ENCODE measurements at regions not wholly inside any gene's neighbourhood (a gene's known extent, or its start where the extent isn't known, plus 50 kb on each side); places are given as distances from the start of the nearest gene placed in this dataset.

GRCh38 chr12:92259696-92260251, 114.1 kb upstream of the BTG1 start:
- TF ChIP-seq ZFP41 (tag by site-specific recombination; IDR thresholded peaks at IDR 0.05; ENCODE audit: borderline replicate concordance) (no peak), KLF10 (tag by site-specific recombination; IDR thresholded peaks at IDR 0.05) (no peak), ZFP69B (tag by site-specific recombination; IDR thresholded peaks at IDR 0.05) (no peak), ZFP37 (tag by site-specific recombination; IDR thresholded peaks at IDR 0.05) (no peak), ZNF600 (tag by site-specific recombination; IDR thresholded peaks at IDR 0.05) (no peak), ZNF248 (tag by site-specific recombination; IDR thresholded peaks at IDR 0.05) (no peak), ZNF830 (tag by site-specific recombination; IDR thresholded peaks at IDR 0.05; ENCODE audit: low read depth) (no peak), PATZ1 (tag by site-specific recombination; IDR thresholded peaks at IDR 0.05) (no peak)
- TF ChIP-seq, protein P1, sequence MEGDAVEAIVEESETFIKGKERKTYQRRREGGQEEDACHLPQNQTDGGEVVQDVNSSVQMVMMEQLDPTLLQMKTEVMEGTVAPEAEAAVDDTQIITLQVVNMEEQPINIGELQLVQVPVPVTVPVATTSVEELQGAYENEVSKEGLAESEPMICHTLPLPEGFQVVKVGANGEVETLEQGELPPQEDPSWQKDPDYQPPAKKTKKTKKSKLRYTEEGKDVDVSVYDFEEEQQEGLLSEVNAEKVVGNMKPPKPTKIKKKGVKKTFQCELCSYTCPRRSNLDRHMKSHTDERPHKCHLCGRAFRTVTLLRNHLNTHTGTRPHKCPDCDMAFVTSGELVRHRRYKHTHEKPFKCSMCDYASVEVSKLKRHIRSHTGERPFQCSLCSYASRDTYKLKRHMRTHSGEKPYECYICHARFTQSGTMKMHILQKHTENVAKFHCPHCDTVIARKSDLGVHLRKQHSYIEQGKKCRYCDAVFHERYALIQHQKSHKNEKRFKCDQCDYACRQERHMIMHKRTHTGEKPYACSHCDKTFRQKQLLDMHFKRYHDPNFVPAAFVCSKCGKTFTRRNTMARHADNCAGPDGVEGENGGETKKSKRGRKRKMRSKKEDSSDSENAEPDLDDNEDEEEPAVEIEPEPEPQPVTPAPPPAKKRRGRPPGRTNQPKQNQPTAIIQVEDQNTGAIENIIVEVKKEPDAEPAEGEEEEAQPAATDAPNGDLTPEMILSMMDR (tag by site-specific recombination; IDR thresholded peaks at IDR 0.05), result no peak
- TF ChIP-seq, protein P2, sequence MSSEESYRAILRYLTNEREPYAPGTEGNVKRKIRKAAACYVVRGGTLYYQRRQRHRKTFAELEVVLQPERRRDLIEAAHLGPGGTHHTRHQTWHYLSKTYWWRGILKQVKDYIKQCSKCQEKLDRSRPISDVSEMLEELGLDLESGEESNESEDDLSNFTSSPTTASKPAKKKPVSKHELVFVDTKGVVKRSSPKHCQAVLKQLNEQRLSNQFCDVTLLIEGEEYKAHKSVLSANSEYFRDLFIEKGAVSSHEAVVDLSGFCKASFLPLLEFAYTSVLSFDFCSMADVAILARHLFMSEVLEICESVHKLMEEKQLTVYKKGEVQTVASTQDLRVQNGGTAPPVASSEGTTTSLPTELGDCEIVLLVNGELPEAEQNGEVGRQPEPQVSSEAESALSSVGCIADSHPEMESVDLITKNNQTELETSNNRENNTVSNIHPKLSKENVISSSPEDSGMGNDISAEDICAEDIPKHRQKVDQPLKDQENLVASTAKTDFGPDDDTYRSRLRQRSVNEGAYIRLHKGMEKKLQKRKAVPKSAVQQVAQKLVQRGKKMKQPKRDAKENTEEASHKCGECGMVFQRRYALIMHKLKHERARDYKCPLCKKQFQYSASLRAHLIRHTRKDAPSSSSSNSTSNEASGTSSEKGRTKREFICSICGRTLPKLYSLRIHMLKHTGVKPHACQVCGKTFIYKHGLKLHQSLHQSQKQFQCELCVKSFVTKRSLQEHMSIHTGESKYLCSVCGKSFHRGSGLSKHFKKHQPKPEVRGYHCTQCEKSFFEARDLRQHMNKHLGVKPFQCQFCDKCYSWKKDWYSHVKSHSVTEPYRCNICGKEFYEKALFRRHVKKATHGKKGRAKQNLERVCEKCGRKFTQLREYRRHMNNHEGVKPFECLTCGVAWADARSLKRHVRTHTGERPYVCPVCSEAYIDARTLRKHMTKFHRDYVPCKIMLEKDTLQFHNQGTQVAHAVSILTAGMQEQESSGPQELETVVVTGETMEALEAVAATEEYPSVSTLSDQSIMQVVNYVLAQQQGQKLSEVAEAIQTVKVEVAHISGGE (tag by site-specific recombination; conservative IDR thresholded peaks at IDR 0.05; ENCODE audit: low read depth), result no peak
